ENCODE measurements at regions not wholly inside any gene's neighbourhood (a gene's known extent, or its start where the extent isn't known, plus 50 kb on each side); places are given as distances from the start of the nearest gene placed in this dataset.
"Not testable (repeated sequence)": the region's sequence is repeated elsewhere in the genome, so short reads cannot be mapped to it uniquely, and the experiment has no call there.

GRCh38 chr4:158122501-158122900, 50.3 kb downstream of the GASK1B start:
- DNase-seq: no peak

- peak; percentile 90 to 92 for DNase-seq
These were observed 51.7 kb downstream of the GASK1B start for GRCh38 chr4:158121161-158121579.

GRCh38 chr4:158120645-158121151, 52.1 kb downstream of the GASK1B start:
- DNase-seq: peak in 1 of 2 donors; percentile 56

GRCh38 chr4:158112611-158113010, 60.2 kb downstream of the GASK1B start:
- peak; percentile 48 to 73 for DNase-seq

GRCh38 chr4:158111241-158111640, 61.6 kb downstream of the GASK1B start:
- no peak for DNase-seq

- no peak for DNase-seq
These were observed 69.9 kb downstream of the GASK1B start for GRCh38 chr4:158102904-158103303.

- DNase-seq: no peak
These were observed 73.1 kb downstream of the GASK1B start for GRCh38 chr4:158099686-158100085.

GRCh38 chr4:158098802-158099201, 74.0 kb downstream of the GASK1B start:
- DNase-seq: no peak

- no peak for DNase-seq
These were observed 78.3 kb downstream of the GASK1B start for GRCh38 chr4:158094413-158095134.

GRCh38 chr4:158090323-158090722, 82.5 kb downstream of the GASK1B start:
- DNase-seq: no peak

GRCh38 chr4:158089897-158090296, 82.9 kb downstream of the GASK1B start:
- not testable (repeated sequence) for DNase-seq

- no peak for DNase-seq
These were observed 92.5 kb downstream of the GASK1B start for GRCh38 chr4:158080354-158080753.

- DNase-seq: no peak
These were observed 93.2 kb downstream of the GASK1B start for GRCh38 chr4:158079661-158080060.

GRCh38 chr4:158077835-158078234, 95.0 kb downstream of the GASK1B start:
- DNase-seq: no peak

- DNase-seq: no peak
These were observed 98.0 kb downstream of the GASK1B start for GRCh38 chr4:158074851-158075250.

GRCh38 chr4:158071931-158072330, 100.9 kb downstream of the GASK1B start:
- DNase-seq: no peak

- no peak for DNase-seq
These were observed 104.8 kb downstream of the GASK1B start for GRCh38 chr4:158068068-158068467.

- no peak for DNase-seq
These were observed 105.2 kb downstream of the GASK1B start for GRCh38 chr4:158067646-158068045.

- DNase-seq: no peak
These were observed 107.2 kb downstream of the GASK1B start for GRCh38 chr4:158065603-158066002.

- DNase-seq: no peak
These were observed 107.6 kb downstream of the GASK1B start for GRCh38 chr4:158065176-158065575.

GRCh38 chr4:158056689-158057245, 116.1 kb downstream of the GASK1B start:
- no peak for DNase-seq

GRCh38 chr4:158055668-158056067, 117.2 kb downstream of the GASK1B start:
- no peak for DNase-seq

- no peak for DNase-seq
These were observed 119.0 kb downstream of the GASK1B start for GRCh38 chr4:158053801-158054200.

- no peak for DNase-seq
These were observed 119.7 kb downstream of the GASK1B start for GRCh38 chr4:158053086-158053485.

Measured in inflammatory macrophage (primary cell).